ENCODE measurements at regions not wholly inside any gene's neighbourhood (a gene's known extent, or its start where the extent isn't known, plus 50 kb on each side); places are given as distances from the start of the nearest gene placed in this dataset.
A peak's percentile ranks its signal among the peaks of the same experiment; 100 is the strongest.
"Not testable (repeated sequence)": the region's sequence is repeated elsewhere in the genome, so short reads cannot be mapped to it uniquely, and the experiment has no call there.

GRCh38 chr2:395886-396285 lies 108.0 kb upstream of the ALKAL2 start:
- no peak for DNase-seq (ENCODE audit: low read depth)

GRCh38 chr2:393711-394696 lies 106.1 kb upstream of the ALKAL2 start:
- DNase-seq (ENCODE audit: low read depth), result peak; percentile 34

- no peak for DNase-seq (ENCODE audit: low read depth)
Measured at GRCh38 chr2:392926-393280, 105.0 kb upstream of the ALKAL2 start.

GRCh38 chr2:392181-392925 lies 104.5 kb upstream of the ALKAL2 start:
- no peak for DNase-seq (ENCODE audit: low read depth)

- no peak for DNase-seq (ENCODE audit: low read depth)
Measured at GRCh38 chr2:391696-392095, 103.8 kb upstream of the ALKAL2 start.

- no peak for DNase-seq (ENCODE audit: low read depth)
Measured at GRCh38 chr2:390959-391358, 103.1 kb upstream of the ALKAL2 start.

- not testable (repeated sequence) for DNase-seq (ENCODE audit: low read depth)
Measured at GRCh38 chr2:389985-390384, 102.1 kb upstream of the ALKAL2 start.

- not testable (repeated sequence) for DNase-seq (ENCODE audit: low read depth)
Measured at GRCh38 chr2:388752-389151, 100.9 kb upstream of the ALKAL2 start.

GRCh38 chr2:387980-388421 lies 100.1 kb upstream of the ALKAL2 start:
- no peak for DNase-seq (ENCODE audit: low read depth)

GRCh38 chr2:386406-387103 lies 98.7 kb upstream of the ALKAL2 start:
- no peak for DNase-seq (ENCODE audit: low read depth)

GRCh38 chr2:385785-386184 lies 97.9 kb upstream of the ALKAL2 start:
- DNase-seq (ENCODE audit: low read depth), result no peak

GRCh38 chr2:385061-385460 lies 97.2 kb upstream of the ALKAL2 start:
- DNase-seq (ENCODE audit: low read depth), result no peak

- DNase-seq (ENCODE audit: low read depth), result no peak
Measured at GRCh38 chr2:383888-384287, 96.0 kb upstream of the ALKAL2 start.

GRCh38 chr2:383178-383577 lies 95.3 kb upstream of the ALKAL2 start:
- no peak for DNase-seq (ENCODE audit: low read depth)

- DNase-seq (ENCODE audit: low read depth), result no peak
Measured at GRCh38 chr2:382728-383022, 94.8 kb upstream of the ALKAL2 start.

GRCh38 chr2:381941-382727 lies 94.2 kb upstream of the ALKAL2 start:
- no peak for DNase-seq (ENCODE audit: low read depth)

- DNase-seq (ENCODE audit: low read depth), result no peak
Measured at GRCh38 chr2:381181-381580, 93.3 kb upstream of the ALKAL2 start.

- DNase-seq (ENCODE audit: low read depth), result no peak
Measured at GRCh38 chr2:380772-381171, 92.9 kb upstream of the ALKAL2 start.

GRCh38 chr2:380221-380620 lies 92.3 kb upstream of the ALKAL2 start:
- DNase-seq (ENCODE audit: low read depth), result no peak

GRCh38 chr2:379778-380177 lies 91.9 kb upstream of the ALKAL2 start:
- no peak for DNase-seq (ENCODE audit: low read depth)

GRCh38 chr2:378364-378763 lies 90.5 kb upstream of the ALKAL2 start:
- DNase-seq (ENCODE audit: low read depth), result no peak

- no peak for DNase-seq (ENCODE audit: low read depth)
Measured at GRCh38 chr2:377414-377813, 89.5 kb upstream of the ALKAL2 start.
